Suprapubic skin (tissue), 4 donors: ENCODE measurements at regions not wholly inside any gene's neighbourhood (a gene's known extent, or its start where the extent isn't known, plus 50 kb on each side); places are given as distances from the start of the nearest gene placed in this dataset.

ENCODE experiments used
- CTCF ChIP-seq, 2 donors: fragments of 200-600 bp in 1 of 2; fragments of 450-650 bp in 1 of 2; sonication (generic) in 1 of 2; IDR thresholded peaks; one replicate each; pipeline ENCODE4 v1.5.1; 2016 to 2019; ENCODE audit warnings: antibody characterized with exemption in 2 of 2, mild to moderate bottlenecking in 1 of 2, moderate library complexity in 1 of 2
- EP300 ChIP-seq: sonication (generic); formaldehyde crosslinking; IDR thresholded peaks from one replicate; pipeline ENCODE4 v1.6.1; 2017; ENCODE audit warnings: antibody characterized with exemption
- POLR2A ChIP-seq, 2 donors: fragments of 450-650 bp; IDR thresholded peaks; one replicate each; pipeline ENCODE4 v1.6.1; 2017; ENCODE audit warnings: antibody characterized with exemption in 2 of 2, mild to moderate bottlenecking in 2 of 2, moderate library complexity in 2 of 2
- POLR2AphosphoS5 ChIP-seq, 3 donors: sonication (generic); formaldehyde crosslinking; IDR thresholded peaks; one replicate each; pipeline ENCODE4 v1.6.1; 2017; ENCODE audit warnings: antibody characterized with exemption in 3 of 3

GRCh38 chr14:26820572-26820971 is 222.7 kb upstream of the NOVA1 start:
- TF ChIP-seq CTCF (IDR thresholded peaks at IDR 0.05) (no peak), POLR2A (IDR thresholded peaks at IDR 0.05) (no peak), EP300 (no peak), POLR2AphosphoS5 (IDR thresholded peaks at IDR 0.05) (no peak)
